GM23248 (cell line): ENCODE measurements at regions not wholly inside any gene's neighbourhood (a gene's known extent, or its start where the extent isn't known, plus 50 kb on each side); places are given as distances from the start of the nearest gene placed in this dataset.

Source experiments
- EZH2 ChIP-seq: fragments of 200-600 bp; sonication (generic); IDR thresholded peaks from 2 replicates; pipeline ENCODE4 v1.6.1; 2018; ENCODE audit warnings: antibody characterized with exemption, mild to moderate bottlenecking; ENCODE audit not compliant: insufficient read depth, poor library complexity, severe bottlenecking
- EZH2phosphoT487 ChIP-seq: fragments of 200-600 bp; sonication (generic); IDR thresholded peaks from 2 replicates; pipeline ENCODE4 v1.6.1; 2018; ENCODE audit warnings: antibody characterized with exemption, moderate library complexity, mild to moderate bottlenecking, low read depth; ENCODE audit not compliant: insufficient read depth

- no peak for TF ChIP-seq EZH2
- no peak for TF ChIP-seq EZH2phosphoT487
Measured at GRCh38 chr13:65748227-65748626, 1481.9 kb downstream of the PCDH9 start.
